ENCODE measurements at regions not wholly inside any gene's neighbourhood (a gene's known extent, or its start where the extent isn't known, plus 50 kb on each side); places are given as distances from the start of the nearest gene placed in this dataset.

DNA sequence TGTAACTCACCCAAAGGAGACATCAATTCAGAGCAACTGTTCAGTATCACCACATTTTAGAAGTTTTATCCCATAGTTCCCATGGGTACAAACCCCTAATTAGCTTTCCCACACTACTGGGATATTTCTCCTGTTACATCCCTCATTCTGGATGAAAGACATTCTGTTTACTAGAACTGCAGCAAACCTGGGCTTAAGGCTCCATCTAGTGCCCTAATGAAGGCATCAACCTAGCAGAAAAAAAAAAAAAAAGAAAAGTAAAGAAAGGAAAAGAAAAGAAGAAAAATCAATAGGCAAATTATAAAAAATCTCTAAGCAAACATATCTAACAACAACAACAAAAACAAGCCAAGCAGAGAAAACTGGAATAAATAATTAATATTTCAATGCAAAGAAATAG is 133.7 kb upstream of the CPXCR1 start:
- BruUV-seq (replicated peaks): no TSS peak
- no peaks in the 10 kb centered on the region for H3K9me3 ChIP-seq (ENCODE audit: low read length)
- no peaks in the 10 kb centered on the region for H3K36me3 ChIP-seq (ENCODE audit: insufficient read depth, low read length)
- no peak overlapping the region for H3K4me3 ChIP-seq (ENCODE audit: low read depth, low read length, poor library complexity, severe bottlenecking)
- no peak overlapping the region for H3K4me2 ChIP-seq (ENCODE audit: low read length)
- TF ChIP-seq, protein P1, sequence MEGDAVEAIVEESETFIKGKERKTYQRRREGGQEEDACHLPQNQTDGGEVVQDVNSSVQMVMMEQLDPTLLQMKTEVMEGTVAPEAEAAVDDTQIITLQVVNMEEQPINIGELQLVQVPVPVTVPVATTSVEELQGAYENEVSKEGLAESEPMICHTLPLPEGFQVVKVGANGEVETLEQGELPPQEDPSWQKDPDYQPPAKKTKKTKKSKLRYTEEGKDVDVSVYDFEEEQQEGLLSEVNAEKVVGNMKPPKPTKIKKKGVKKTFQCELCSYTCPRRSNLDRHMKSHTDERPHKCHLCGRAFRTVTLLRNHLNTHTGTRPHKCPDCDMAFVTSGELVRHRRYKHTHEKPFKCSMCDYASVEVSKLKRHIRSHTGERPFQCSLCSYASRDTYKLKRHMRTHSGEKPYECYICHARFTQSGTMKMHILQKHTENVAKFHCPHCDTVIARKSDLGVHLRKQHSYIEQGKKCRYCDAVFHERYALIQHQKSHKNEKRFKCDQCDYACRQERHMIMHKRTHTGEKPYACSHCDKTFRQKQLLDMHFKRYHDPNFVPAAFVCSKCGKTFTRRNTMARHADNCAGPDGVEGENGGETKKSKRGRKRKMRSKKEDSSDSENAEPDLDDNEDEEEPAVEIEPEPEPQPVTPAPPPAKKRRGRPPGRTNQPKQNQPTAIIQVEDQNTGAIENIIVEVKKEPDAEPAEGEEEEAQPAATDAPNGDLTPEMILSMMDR (conservative IDR thresholded peaks at IDR 0.05; ENCODE audit: low read length): 0 out of 2 replicates have a peak, but pooled peaks have one; percentile 23
- no peak for TF ChIP-seq EZH2phosphoT487 (IDR thresholded peaks at IDR 0.05; ENCODE audit: borderline replicate concordance, low read depth, low read length)
- POLR2A ChIA-PET: no interaction called here
- no peak overlapping the region for H3K27ac ChIP-seq (ENCODE audit: low read depth, low read length, poor library complexity, severe bottlenecking)
- no peak overlapping the region for H2AFZ ChIP-seq (ENCODE audit: low read length)
- no peak for DNase-seq (ENCODE audit: low spot score)
- CTCF ChIA-PET (ENCODE audit: unreplicated experiment): no interaction called here
- H3K9me2 ChIP-seq (ENCODE audit: insufficient read depth, low read length): no peaks in the 10 kb centered on the region
- H4K20me1 ChIP-seq (ENCODE audit: insufficient read depth, low read length): no peaks in the 10 kb centered on the region
- no peaks in the 10 kb centered on the region for H3K79me2 ChIP-seq (ENCODE audit: insufficient read depth, low read depth, low read length)
- intact Hi-C loops (cut with micrococcal nuclease; ENCODE audit: unreplicated experiment): no loop called here
- no peaks in the 10 kb centered on the region for H3K4me1 ChIP-seq (ENCODE audit: insufficient read depth, low read length, poor library complexity, severe bottlenecking)

DNA sequence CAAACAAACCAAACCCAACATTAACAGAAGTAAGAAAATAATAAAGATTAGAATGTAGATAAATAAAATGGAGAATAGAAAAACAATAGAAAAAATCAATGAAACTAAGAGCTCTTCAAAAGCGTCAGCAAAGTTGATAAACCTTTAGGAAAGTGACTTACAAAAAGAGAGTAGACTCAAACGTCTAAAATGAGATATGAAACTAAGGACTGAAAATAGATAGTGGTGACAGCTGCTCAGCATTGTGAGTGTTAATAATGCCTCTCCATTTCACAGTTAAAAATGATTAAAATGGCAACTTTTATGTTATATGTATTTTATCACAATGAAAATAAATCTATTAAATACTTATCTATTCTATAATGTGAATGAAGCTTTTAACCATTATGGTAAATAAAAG is 125.7 kb upstream of the CPXCR1 start:
- POLR2A ChIA-PET: no interaction called here

DNA sequence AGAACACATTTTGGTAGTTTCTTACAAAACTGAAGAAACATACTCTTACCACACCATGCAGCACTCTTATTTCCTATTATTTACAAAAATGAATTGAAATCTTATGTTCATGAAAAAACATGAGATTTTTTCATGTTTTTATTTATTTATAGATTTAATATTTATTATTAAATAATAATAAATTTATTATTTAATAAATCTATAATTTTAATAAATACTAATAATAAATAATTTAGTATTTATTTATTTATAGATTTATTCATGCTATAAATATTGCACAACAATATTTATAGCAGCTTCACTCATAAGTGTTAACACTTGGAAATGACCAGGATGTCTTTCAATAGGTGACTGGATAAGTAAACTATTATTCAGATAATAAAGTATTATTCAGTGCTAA is 91.6 kb upstream of the CPXCR1 start:
- no peak overlapping the region for H3K4me3 ChIP-seq (ENCODE audit: low read depth, low read length, poor library complexity, severe bottlenecking)
- no peaks in the 10 kb centered on the region for H3K9me2 ChIP-seq (ENCODE audit: insufficient read depth, low read length)
- ChIA-PET POLR2A (no interaction called here), CTCF (ENCODE audit: unreplicated experiment) (no interaction called here)
- no peak overlapping the region for H3K4me2 ChIP-seq (ENCODE audit: low read length)
- TF ChIP-seq, protein P1 (conservative IDR thresholded peaks at IDR 0.05; ENCODE audit: low read length): no peak
- no peak for TF ChIP-seq EZH2phosphoT487 (IDR thresholded peaks at IDR 0.05; ENCODE audit: borderline replicate concordance, low read depth, low read length)
- no peaks in the 10 kb centered on the region for H4K20me1 ChIP-seq (ENCODE audit: insufficient read depth, low read length)
- BruUV-seq (replicated peaks): no TSS peak
- no peaks in the 10 kb centered on the region for H3K4me1 ChIP-seq (ENCODE audit: insufficient read depth, low read length, poor library complexity, severe bottlenecking)
- H3K27ac ChIP-seq (ENCODE audit: low read depth, low read length, poor library complexity, severe bottlenecking): no peak overlapping the region
- H2AFZ ChIP-seq (ENCODE audit: low read length): no peak overlapping the region
- no peaks in the 10 kb centered on the region for H3K36me3 ChIP-seq (ENCODE audit: insufficient read depth, low read length)
- H3K9me3 ChIP-seq (ENCODE audit: low read length): no peaks in the 10 kb centered on the region
- no peak for DNase-seq (ENCODE audit: low spot score)
- H3K79me2 ChIP-seq (ENCODE audit: insufficient read depth, low read depth, low read length): no peaks in the 10 kb centered on the region
- intact Hi-C loops (cut with micrococcal nuclease; ENCODE audit: unreplicated experiment): no loop called here

More for the DNA sequence above, 125.7 kb upstream of the CPXCR1 start:
- Histone ChIP-seq H3K4me1 (ENCODE audit: insufficient read depth, low read length, poor library complexity, severe bottlenecking) (no peaks in the 10 kb centered on the region), H3K4me2 (ENCODE audit: low read length) (no peak overlapping the region), H3K9me3 (ENCODE audit: low read length) (no peaks in the 10 kb centered on the region), H3K27ac (ENCODE audit: low read depth, low read length, poor library complexity, severe bottlenecking) (no peak overlapping the region), H4K20me1 (ENCODE audit: insufficient read depth, low read length) (no peaks in the 10 kb centered on the region), H2AFZ (ENCODE audit: low read length) (no peak overlapping the region), H3K9me2 (ENCODE audit: insufficient read depth, low read length) (no peaks in the 10 kb centered on the region), H3K4me3 (ENCODE audit: low read depth, low read length, poor library complexity, severe bottlenecking) (no peak overlapping the region), H3K79me2 (ENCODE audit: insufficient read depth, low read depth, low read length) (no peaks in the 10 kb centered on the region), H3K36me3 (ENCODE audit: insufficient read depth, low read length) (no peaks in the 10 kb centered on the region)
- intact Hi-C loops (cut with micrococcal nuclease; ENCODE audit: unreplicated experiment): no loop called here
- DNase-seq (ENCODE audit: low spot score): no peak
- no TSS peak for BruUV-seq (replicated peaks)
- TF ChIP-seq EZH2phosphoT487 (IDR thresholded peaks at IDR 0.05; ENCODE audit: borderline replicate concordance, low read depth, low read length): no peak
- TF ChIP-seq, protein P1 (conservative IDR thresholded peaks at IDR 0.05; ENCODE audit: low read length): no peak
- CTCF ChIA-PET (ENCODE audit: unreplicated experiment): no interaction called here
